HG03039 (cell line): ENCODE measurements at regions not wholly inside any gene's neighbourhood (a gene's known extent, or its start where the extent isn't known, plus 50 kb on each side); places are given as distances from the start of the nearest gene placed in this dataset.
"Not testable (repeated sequence)": the region's sequence is repeated elsewhere in the genome, so short reads cannot be mapped to it uniquely, and the experiment has no call there.

Source experiments
- ATAC-seq: cut with Tn5 transposase; IDR thresholded peaks from one replicate; pipeline ENCODE4 v1.9.1; 2021; ENCODE audit warnings: mild to moderate bottlenecking, moderate library complexity; ENCODE audit not compliant: unreplicated experiment

GRCh38 chr4:175033162-175033561 is 115.0 kb downstream of the ADAM29 start:
- no peak for ATAC-seq

DNA sequence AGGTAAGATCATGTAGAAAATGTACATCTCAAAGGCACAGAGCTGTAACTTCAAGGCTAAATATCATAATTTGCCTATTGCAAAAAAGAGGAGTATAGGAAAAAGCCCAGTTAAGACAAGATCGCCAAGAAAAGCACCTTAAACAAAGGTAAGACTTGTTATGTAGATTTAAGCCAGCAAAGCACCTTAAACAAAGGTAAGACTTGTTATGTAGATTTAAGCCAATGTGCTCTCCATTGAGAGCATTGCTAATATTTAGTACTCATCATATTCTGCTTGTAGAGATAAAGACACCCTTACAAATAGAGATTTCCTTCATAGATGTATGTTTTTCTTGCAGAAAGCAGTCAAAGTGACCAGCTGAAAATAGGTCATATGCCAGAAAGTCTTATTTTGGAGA is 115.8 kb downstream of the ADAM29 start:
- ATAC-seq, result no peak

DNA sequence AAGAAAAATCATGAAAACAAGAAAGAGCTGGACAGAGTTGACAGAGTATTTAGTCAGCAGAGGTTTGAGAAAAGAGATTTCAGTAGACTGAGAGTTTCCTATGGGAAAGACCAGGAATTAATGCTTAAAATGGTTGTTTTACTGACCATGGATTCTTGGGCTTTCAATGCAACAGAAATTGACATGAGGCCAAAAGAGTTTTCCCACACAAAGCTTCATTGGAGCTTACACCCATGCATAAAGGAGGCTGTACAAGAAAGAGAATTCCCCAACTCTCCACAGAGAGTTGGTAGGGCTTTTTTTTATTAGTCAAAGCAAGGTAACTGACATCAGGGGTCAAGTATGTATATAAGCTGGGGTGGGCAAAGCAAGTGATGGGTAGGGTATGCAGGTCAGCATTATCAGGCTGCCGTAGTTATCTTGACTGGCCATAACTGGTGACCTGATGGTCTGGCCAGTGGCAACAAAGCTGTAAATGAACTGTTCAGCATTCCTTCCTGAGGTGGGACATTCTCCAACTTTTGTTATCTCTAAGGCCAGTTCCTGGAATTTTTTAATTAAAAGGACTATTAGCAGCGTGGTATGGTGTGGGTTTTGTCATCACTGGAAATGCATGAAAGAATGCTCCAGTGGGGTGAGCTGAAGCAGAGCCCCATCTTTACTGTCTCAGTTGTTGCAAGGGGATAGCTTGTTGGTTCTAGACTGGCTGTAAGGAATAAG is 117.0 kb downstream of the ADAM29 start:
- ATAC-seq, result no peak

- no peak for ATAC-seq
Measured at GRCh38 chr4:175035905-175036304, 117.7 kb downstream of the ADAM29 start.

DNA sequence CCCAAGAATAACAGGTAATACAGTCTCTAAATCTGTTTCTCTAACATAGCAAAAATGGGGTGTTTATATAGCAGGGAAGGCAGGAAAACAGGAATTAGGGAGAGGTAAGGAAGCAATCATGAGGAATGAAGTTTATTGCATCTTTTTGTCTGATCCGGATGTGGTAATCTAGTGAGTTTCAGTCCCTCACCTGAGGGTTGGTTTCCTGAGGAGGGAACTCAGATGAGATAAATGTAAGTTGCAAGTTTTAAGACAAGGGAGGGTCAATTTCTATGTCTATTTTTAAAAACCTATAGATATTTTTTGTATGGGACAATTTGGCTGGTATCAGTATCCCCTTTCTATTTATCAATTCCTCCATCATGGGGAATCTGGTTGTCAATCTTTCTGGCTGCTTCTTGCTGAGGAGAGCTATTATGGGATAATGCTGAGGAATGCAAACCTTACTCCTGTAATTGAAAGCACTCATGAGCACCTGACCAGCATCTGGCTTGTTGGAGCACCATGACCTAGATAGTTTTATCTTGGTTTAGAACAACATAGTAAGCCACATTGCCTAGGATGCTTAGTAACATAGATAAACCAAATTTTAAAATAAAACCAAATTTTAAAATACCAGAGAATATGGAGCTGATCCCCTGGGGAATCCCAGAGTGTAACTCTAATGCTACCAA is 130.1 kb downstream of the ADAM29 start:
- ATAC-seq, result no peak

- ATAC-seq, result no peak
Measured at GRCh38 chr4:175048906-175049305, 130.7 kb downstream of the ADAM29 start.

GRCh38 chr4:175051974-175052373 is 133.8 kb downstream of the ADAM29 start:
- no peak for ATAC-seq

DNA sequence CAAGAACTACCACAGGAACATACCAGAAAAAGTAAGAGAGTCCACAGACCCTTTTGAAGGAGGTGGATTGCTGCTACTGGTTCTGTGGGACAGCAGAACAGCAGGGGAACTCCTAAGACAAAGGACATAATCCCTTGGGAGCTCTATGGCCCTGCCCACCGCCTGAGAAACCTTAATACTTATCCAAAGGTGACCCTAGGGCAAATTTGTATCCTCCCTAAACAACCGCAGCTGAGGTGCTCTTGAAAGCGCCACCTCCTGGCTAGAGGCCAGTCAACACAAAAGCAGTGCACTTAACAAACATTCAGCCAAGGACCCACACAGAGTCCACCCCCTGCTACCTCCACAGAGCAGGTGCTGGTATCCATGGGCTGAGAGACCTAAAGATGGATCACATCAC is 136.8 kb downstream of the ADAM29 start:
- no peak for ATAC-seq

DNA sequence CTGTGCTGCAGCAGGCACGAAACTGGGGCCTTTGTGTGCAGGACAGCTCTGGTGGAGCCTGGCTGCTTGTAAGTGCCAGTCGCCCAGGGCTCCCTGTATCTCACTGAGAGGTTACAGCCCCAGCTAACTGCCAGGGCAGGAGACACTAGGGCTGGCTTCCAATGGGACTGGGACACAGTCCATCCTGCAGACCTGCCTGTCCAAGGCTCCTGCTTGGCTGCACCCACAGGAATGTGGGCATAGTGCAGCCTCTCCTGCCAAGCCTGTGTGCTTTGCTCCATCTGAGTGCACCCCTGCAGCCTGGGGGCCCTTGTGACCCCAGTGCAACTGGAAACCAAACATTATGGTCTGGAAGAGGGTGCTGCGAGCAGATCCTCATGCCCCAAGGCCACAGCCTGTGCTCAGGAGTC is 144.0 kb downstream of the ADAM29 start:
- ATAC-seq, result no peak

DNA sequence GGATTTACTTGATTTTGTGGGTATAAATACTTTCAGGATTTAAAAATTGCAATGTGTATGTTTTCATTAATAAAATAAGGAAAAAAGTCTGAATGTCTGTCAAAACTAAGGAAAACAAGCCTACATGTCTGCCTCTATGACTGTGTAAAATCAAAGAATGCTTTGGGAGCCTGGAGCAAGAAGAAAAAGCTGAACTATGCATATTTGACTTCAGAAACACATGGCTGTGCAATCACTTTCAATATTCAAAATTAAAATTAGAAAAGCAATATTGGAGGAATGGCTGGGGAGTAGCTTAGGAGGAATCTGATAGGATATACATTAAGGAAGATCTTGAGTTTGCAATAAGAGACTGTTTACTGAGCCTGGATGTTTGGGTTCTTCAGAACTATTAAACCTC is 147.1 kb downstream of the ADAM29 start:
- no peak for ATAC-seq

- ATAC-seq, result no peak
Measured at GRCh38 chr4:175066923-175067627, 148.9 kb downstream of the ADAM29 start.

GRCh38 chr4:175068266-175068665 is 150.1 kb downstream of the ADAM29 start:
- no peak for ATAC-seq

- ATAC-seq, result no peak
Measured at GRCh38 chr4:175070444-175070843, 152.3 kb downstream of the ADAM29 start.

DNA sequence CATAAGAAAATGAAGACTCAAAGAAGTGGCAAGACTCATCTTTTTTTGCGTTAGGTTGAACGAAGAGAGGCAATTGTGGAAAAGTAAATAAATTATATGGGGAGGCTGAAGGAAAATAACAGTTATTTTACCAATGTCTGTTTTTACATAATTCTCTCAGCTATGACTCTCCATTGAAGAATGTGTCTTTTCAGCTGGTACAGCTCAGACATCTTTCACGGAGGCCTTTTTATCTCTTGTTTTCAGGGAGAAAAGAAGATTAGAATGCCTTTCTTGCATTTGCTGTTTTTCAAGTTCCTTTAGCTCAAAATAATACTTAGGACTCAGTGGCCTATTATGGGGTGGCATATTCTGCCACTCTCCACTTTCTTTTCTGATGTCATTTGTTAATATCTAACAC is 153.0 kb downstream of the ADAM29 start:
- ATAC-seq, result no peak

- no peak for ATAC-seq
Measured at GRCh38 chr4:175087145-175087544, 169.0 kb downstream of the ADAM29 start.

DNA sequence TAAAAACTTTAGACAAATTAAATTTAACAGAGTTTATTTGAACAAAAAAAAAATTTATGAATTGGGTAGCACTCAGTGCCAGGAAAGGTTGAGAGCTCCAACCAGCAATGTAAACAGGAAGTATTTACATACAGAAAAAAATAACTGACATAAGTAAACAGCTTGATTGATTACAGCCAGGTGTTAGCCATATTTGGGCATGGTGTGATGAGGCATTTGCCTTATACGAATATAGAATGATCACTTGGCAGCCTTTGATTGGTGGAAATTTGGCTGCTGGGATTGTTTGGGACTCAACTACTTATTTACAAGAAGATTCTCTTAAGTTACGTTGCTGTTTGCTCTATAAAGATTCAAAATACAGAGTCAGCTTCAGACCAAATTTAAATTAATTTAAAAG is 172.0 kb downstream of the ADAM29 start:
- no peak for ATAC-seq

DNA sequence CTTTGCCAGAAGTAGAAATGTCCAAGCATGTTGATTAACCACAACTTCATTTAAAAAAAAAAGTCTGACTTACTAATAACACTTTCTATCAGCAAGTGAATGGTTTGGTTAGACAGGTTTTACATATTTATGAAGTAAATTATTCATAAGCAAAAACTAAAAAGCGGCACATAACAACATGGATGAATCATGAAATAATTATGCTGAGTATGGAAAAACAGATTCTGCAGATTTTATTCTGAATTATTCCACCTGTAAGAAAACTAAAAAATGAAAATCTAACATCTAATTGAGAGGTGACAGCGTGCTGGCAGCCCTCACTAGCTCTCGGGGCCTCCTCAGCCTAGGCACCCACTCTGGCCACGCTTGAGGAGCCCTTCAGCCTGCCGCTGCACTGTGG is 173.5 kb downstream of the ADAM29 start:
- ATAC-seq, result no peak

DNA sequence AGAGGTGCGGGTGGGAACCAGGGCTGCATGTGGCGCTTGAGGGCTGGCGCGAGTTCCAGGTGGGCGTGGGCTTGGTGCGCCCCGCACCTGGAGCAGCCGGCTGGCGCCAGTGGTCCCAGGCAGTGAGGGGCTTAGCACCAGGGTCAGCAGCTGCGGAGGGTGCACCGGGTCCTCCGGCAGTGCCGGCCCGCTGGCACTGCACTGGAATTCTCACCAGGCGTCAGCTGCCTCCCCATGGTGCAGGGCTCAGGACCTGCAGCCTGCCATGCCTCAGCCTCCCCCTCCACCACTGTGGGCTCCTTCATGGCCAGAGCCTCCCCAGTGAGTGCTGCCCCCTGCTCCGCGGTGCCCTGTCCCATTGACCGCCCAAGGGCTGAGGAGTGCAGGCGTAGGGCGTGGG is 174.0 kb downstream of the ADAM29 start:
- no peak for ATAC-seq

DNA sequence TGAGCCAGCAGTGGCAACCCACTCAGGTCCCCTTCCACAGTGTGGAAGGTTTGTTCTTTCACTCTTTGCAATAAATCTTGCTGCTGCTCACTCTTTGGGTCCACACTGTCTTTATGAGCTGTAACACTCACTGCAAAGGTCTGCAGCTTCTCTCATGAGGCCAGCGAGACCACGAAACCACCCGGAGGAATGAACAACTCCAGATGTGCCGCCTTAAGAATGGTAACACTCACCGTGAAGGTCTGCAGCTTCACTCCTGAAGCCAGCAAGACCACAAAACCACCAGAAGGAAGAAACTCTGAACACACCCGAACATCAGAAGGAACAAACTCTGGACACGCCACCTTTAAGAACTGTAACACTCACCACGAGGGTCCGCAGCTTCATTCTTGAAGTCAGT is 174.9 kb downstream of the ADAM29 start:
- not testable (repeated sequence) for ATAC-seq

DNA sequence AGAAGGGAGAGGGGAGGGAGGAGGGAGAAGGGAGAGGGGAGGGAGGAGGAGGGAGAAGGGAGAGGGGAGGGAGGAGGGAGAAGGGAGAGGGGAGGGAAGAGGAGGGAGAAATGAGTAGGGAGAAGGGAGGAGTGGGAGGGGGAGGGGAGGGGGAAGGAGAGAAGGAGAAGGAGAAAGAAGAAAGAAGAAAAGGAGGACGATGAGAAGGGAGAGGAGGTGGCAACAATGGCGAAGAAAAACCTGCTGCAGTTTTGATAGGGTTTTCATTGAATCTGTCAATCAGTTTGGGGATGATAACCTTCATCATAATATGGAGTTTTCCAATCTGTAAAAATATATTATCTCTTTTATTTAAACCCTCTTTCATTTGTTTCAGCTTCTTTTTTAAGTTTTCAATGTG is 185.2 kb downstream of the ADAM29 start:
- ATAC-seq, result no peak

GRCh38 chr4:175106301-175106700 is 188.1 kb downstream of the ADAM29 start:
- no peak for ATAC-seq

DNA sequence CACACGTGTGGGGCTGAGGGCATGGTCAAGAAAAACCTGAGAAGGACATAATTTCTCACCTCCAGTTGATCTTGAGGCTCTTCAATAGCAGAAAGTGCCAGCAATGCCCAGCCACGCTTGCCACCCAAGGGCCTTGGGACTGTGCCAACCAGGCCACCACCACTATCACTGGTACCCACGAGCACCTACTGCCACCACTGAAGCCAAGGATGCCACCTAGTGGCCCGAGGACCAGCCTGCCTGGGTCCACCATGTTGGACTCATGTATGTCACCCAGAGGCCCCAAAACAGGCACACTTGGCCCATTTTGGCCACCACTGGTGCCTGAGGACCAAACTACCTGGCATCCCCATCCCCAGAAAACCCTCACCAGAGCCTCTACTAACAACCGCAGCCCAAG is 191.8 kb downstream of the ADAM29 start:
- ATAC-seq, result no peak
